Body of pancreas (tissue), 4 donors: ENCODE measurements at regions not wholly inside any gene's neighbourhood (a gene's known extent, or its start where the extent isn't known, plus 50 kb on each side); places are given as distances from the start of the nearest gene placed in this dataset.

Experiments
- ATAC-seq: fragments of 150-250 bp; one replicate; pipeline ENCODE4 v1.9.1; 2016
- DNase-seq, 4 donors: peaks; one replicate each; pipeline ENCODE4 v3.0.0-alpha.2; 2019
- H3K27ac ChIP-seq, 4 donors: fragments of 200-600 bp; sonication (generic); 1 replicate in 3 of 4; 2 replicates in 1 of 4; pipeline versions ENCODE4 v1.5.1 to v1.6.1; 2016 to 2019; ENCODE audit warnings: mild to moderate bottlenecking in 1 of 4, mixed read lengths in 1 of 4, moderate library complexity in 1 of 4
- H3K27me3 ChIP-seq, 2 donors: fragments of 200-600 bp; sonication (generic); one replicate each; pipeline ENCODE4 v1.6.0; 2016; ENCODE audit warnings: mild to moderate bottlenecking in 1 of 2
- H3K36me3 ChIP-seq, 2 donors: fragments of 200-600 bp; sonication (generic); replicated peaks in 1 of 2; 2 replicates each; pipeline ENCODE4 v1.5.1; 2016; ENCODE audit warnings: low read depth in 2 of 2; ENCODE audit not compliant: insufficient read depth in 1 of 2
- H3K4me1 ChIP-seq: fragments of 200-600 bp; sonication (generic); one replicate; pipeline ENCODE4 v1.6.0; 2016
- H3K4me3 ChIP-seq, 2 donors: fragments of 200-600 bp; sonication (generic); 1 replicate in 1 of 2; 2 replicates in 1 of 2; pipeline ENCODE4 v1.5.1; 2016 to 2019
- H3K9me3 ChIP-seq, 3 donors: fragments of 200-600 bp; sonication (generic); 1 replicate in 2 of 3; 2 replicates in 1 of 3; pipeline ENCODE4 v1.5.1; 2016
- POLR2A ChIP-seq, 3 donors: fragments of 450-650 bp; IDR thresholded peaks; one replicate each; pipeline ENCODE4 v1.6.1; 2016; ENCODE audit warnings: antibody characterized with exemption in 3 of 3, mild to moderate bottlenecking in 2 of 3
- WGBS, 2 donors: methylation state at CpG; one replicate each; pipeline ENCODE4 v1.1.5; 2017; 5-methylcytosine and 5-hydroxymethylcytosine counted together
- intact Hi-C: fragments of 100-400 bp; cut with DNase I; formaldehyde crosslinking; loops from one replicate; pipeline ENCODE4 v1.15.1; 2023
- TF ChIP-seq, protein P1 (sequence below), 7 experiments: fragments of 450-650 bp in 4 of 7; fragments of 200-600 bp in 3 of 7; sonication (generic) in 3 of 7; IDR thresholded peaks; one replicate each; pipeline ENCODE4 v1.5.1; 2016 to 2019; ENCODE audit warnings: antibody characterized with exemption in 7 of 7

DNA sequence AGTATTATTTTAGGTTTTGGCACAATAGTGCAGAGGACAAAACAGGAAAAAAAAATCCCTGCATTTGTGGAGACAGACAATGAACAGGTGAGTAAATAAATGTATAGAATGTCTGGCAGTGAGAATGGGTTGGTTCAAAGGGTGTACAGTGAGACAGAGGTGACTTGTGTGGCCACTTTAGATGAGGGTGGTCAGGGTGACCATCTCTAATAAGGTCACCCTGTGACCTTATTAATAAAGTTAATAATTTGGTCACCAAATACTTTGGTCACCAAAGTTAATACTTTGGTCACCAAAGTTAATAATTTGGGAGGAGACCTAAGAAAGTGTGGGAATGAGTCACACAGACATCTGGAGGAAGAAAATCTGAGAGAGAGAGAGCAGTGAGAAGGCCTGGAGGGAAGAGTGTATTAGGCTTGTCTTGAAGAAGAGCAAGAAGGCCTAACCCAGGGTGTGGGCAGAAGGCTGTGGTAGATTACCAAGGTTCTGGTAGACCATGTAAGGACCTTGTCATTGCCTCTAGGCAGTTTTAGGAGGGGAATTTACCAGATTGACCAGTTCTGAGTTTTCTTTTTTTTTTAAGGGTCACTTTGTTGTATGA is 1368.4 kb upstream of the CELF4 start:
- Histone ChIP-seq H3K36me3 (no peaks in the 10 kb centered on the region), H3K4me3 (no peak overlapping the region), H3K4me1 (no peaks in the 10 kb centered on the region), H3K27ac (no peak overlapping the region), H3K27me3 (no peaks in the 10 kb centered on the region), H3K9me3 (no peaks in the 10 kb centered on the region)
- intact Hi-C loops: no loop called here
- DNase-seq: no peak
- TF ChIP-seq, protein P1, sequence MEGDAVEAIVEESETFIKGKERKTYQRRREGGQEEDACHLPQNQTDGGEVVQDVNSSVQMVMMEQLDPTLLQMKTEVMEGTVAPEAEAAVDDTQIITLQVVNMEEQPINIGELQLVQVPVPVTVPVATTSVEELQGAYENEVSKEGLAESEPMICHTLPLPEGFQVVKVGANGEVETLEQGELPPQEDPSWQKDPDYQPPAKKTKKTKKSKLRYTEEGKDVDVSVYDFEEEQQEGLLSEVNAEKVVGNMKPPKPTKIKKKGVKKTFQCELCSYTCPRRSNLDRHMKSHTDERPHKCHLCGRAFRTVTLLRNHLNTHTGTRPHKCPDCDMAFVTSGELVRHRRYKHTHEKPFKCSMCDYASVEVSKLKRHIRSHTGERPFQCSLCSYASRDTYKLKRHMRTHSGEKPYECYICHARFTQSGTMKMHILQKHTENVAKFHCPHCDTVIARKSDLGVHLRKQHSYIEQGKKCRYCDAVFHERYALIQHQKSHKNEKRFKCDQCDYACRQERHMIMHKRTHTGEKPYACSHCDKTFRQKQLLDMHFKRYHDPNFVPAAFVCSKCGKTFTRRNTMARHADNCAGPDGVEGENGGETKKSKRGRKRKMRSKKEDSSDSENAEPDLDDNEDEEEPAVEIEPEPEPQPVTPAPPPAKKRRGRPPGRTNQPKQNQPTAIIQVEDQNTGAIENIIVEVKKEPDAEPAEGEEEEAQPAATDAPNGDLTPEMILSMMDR (IDR thresholded peaks at IDR 0.05): no peak
- TF ChIP-seq POLR2A (IDR thresholded peaks at IDR 0.05): no peak
- ATAC-seq: no peak

DNA sequence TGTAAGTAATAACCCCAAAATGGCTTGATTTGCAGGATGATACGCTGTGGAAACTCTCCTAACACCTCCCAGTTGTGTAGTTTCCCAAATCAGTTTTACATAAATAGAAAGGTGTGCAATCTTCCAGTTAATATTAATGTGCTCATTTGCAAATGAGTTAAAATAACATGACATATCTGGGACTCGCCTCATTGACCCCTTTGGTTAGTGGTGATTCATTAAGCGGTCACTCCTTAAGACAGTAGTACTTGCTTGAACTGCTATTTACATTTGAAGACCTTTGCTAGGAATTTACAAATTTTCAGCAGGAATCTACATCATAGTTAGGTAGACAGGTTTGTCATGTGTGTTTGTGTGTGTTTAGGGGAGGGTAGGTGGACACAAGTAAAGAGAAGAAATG is 1367.7 kb upstream of the CELF4 start:
- 79 to 81% methylated on average over 3 of the region's 3 CpGs for WGBS, 2 donors
- Histone ChIP-seq H3K27ac (no peak overlapping the region), H3K4me3 (no peak overlapping the region), H3K9me3 (no peaks in the 10 kb centered on the region), H3K4me1 (no peaks in the 10 kb centered on the region), H3K27me3 (no peaks in the 10 kb centered on the region), H3K36me3 (no peaks in the 10 kb centered on the region)
- ATAC-seq: no peak
- no peak for DNase-seq
- TF ChIP-seq POLR2A (IDR thresholded peaks at IDR 0.05): no peak
- TF ChIP-seq, protein P1 (IDR thresholded peaks at IDR 0.05): no peak
- intact Hi-C loops: no loop called here

DNA sequence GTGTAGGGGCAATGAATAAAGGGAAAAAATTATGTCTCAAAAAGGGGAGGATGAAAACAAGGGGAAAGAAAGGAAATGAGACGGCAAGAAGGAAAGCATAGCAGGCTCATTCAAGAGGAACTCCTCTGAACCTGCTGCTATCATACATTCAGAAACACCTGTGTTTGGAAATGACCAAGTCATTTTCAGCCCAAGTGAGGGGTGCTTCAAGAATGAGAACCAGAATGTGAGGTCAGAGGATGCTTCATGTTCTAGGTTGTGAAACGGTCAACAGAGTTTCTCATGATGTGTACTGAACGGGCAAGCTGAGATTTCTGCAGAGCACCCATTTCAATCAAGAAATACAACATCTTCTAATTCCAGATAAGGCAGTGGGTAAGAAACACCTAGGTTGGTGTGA is 1367.2 kb upstream of the CELF4 start:
- ATAC-seq (no peak), DNase-seq (no peak)
- intact Hi-C loops: no loop called here
- H3K27ac ChIP-seq: no peak overlapping the region
- no peaks in the 10 kb centered on the region for H3K36me3 ChIP-seq
- H3K4me1 ChIP-seq: no peaks in the 10 kb centered on the region
- TF ChIP-seq, protein P1 (IDR thresholded peaks at IDR 0.05): no peak
- TF ChIP-seq POLR2A (IDR thresholded peaks at IDR 0.05): no peak
- no peak overlapping the region for H3K4me3 ChIP-seq
- no peaks in the 10 kb centered on the region for H3K9me3 ChIP-seq
- no peaks in the 10 kb centered on the region for H3K27me3 ChIP-seq
- 62 to 63% methylated on average over 3 of the region's 3 CpGs for WGBS, 2 donors

DNA sequence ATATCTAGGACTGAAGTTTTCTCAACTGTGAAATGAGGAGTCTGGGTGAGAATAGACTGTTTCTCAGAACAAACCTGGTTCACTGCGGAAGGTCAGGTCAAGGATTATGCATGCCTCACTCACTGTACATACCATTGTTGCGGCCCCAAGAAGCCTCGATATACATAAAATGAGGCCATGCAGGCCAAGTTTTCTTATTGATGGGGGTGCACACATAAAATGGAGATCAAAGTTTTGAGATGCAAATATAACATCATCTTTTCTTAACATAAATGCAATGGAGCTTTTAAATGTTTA is 1366.1 kb upstream of the CELF4 start:
- no peaks in the 10 kb centered on the region for H3K36me3 ChIP-seq
- TF ChIP-seq, protein P1 (IDR thresholded peaks at IDR 0.05): no peak
- no peak for TF ChIP-seq POLR2A (IDR thresholded peaks at IDR 0.05)
- ATAC-seq (no peak), DNase-seq (no peak)
- H3K9me3 ChIP-seq: no peaks in the 10 kb centered on the region
- 82 to 90% methylated on average over 3 of the region's 3 CpGs for WGBS, 2 donors
- no peak overlapping the region for H3K4me3 ChIP-seq
- no peak overlapping the region for H3K27ac ChIP-seq
- intact Hi-C loops: no loop called here
- H3K4me1 ChIP-seq: no peaks in the 10 kb centered on the region
- no peaks in the 10 kb centered on the region for H3K27me3 ChIP-seq

DNA sequence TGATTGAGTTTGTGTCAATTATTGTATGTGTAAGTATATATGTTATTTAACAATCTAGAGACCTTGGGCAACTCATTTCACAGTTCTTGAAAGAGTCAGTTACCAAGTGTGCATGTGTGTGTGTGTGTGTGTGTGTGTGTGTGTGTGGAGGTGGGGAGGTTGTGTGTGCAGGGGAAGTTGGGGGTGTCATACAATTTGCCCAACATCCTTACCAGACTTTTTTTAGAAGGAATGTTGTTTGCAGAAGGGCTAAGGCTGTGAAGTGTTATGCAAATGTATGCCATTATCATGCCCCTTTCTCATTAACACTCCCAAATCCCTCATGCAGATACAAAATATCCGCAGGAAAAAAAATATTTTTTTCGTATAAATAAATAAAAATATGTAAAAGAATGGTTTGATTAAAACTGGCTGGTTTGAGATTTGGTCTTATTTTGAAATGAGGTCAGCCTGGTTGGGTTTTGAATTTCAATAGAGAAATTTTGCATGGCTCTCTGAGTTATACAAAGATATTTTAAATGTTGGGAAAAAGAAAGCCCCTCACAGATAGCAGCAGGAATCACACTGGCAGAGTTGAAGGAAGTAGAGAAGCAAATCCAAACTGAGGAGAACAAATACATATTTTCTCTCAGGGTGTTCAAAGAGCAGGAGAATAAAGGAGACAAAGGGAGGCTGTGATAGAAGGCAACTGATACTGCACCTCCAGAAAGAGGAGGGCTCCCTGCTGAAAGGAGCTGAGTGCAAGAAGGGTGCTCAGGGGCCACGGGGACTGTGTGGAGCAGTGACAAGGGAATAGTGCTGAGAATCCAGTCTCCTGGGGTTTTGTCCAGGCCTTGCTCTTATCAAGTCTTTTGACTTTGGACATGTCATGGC is 1365.5 kb upstream of the CELF4 start:
- WGBS, 2 donors: 16 to 17% methylated on average over 3 of the region's 3 CpGs

More for the DNA sequence above, 1365.5 kb upstream of the CELF4 start:
- Histone ChIP-seq H3K27me3 (no peaks in the 10 kb centered on the region), H3K4me1 (no peaks in the 10 kb centered on the region), H3K9me3 (no peaks in the 10 kb centered on the region), H3K4me3 (no peak overlapping the region), H3K36me3 (no peaks in the 10 kb centered on the region), H3K27ac (no peak overlapping the region)
- ATAC-seq: no peak
- no peak for DNase-seq
- intact Hi-C loops: no loop called here
- TF ChIP-seq POLR2A (IDR thresholded peaks at IDR 0.05): no peak
- TF ChIP-seq, protein P1 (IDR thresholded peaks at IDR 0.05): no peak
